HEK293 (cell line): ENCODE measurements at regions not wholly inside any gene's neighbourhood (a gene's known extent, or its start where the extent isn't known, plus 50 kb on each side); places are given as distances from the start of the nearest gene placed in this dataset.

Source experiments
- CTCF ChIA-PET: fragments of 350-600 bp; formaldehyde crosslinking; extraction: SDS; loops from one replicate; lab custom pipeline; 2021; ENCODE audit warnings: antibody characterized with exemption; lab: Yijun Ruan, JAX
- POLR2A ChIA-PET: fragments of 300-600 bp; formaldehyde crosslinking; extraction: SDS; loops from one replicate; lab custom pipeline; 2020; ENCODE audit warnings: antibody characterized with exemption, inconsistent platforms; lab: Yijun Ruan, JAX
- H3K27ac ChIP-seq: fragments of 200-500 bp; sonication (Bioruptor generic); 2 replicates; pipeline ENCODE4 v1.5.1; 2014; ENCODE audit warnings: low read depth, low read length, control low read depth, inconsistent platforms; ENCODE audit errors: extremely low read depth
- H3K36me3 ChIP-seq, 2 experiments: fragments of 200-500 bp in 1 of 2; sonication (Bioruptor generic) in 1 of 2; 1 replicate in 1 of 2; 2 replicates in 1 of 2; pipeline ENCODE4 v1.5.1; 2014 to 2017; ENCODE audit warnings: inconsistent platforms in 2 of 2, low read length in 2 of 2; ENCODE audit not compliant: control insufficient read depth in 2 of 2, insufficient read depth in 1 of 2
- H3K4me1 ChIP-seq: fragments of 200-500 bp; sonication (Bioruptor generic); 2 replicates; pipeline ENCODE4 v1.5.1; 2014; ENCODE audit warnings: mild to moderate bottlenecking, low read length, inconsistent platforms; ENCODE audit not compliant: control insufficient read depth, insufficient read depth
- H3K4me3 ChIP-seq: 2 replicates; pipeline ENCODE4 v1.5.1; 2011; ENCODE audit warnings: low read depth, mild to moderate bottlenecking, control low read depth, low read length, moderate library complexity
- H3K9me3 ChIP-seq: fragments of 200-500 bp; sonication (Bioruptor generic); 2 replicates; pipeline ENCODE4 v1.5.1; 2014; ENCODE audit warnings: low read depth, low read length, inconsistent platforms; ENCODE audit not compliant: control insufficient read depth, insufficient read depth
- BCL11A ChIP-seq: fragments of 450-650 bp; formaldehyde crosslinking; IDR thresholded peaks from 2 replicates; pipeline ENCODE4 v1.5.1; 2016; ENCODE audit warnings: low read depth, missing biosample characterization, missing genetic modification characterization
- GFI1B ChIP-seq: fragments of 450-650 bp; formaldehyde crosslinking; IDR thresholded peaks from 2 replicates; pipeline ENCODE4 v1.5.1; 2016; ENCODE audit warnings: missing biosample characterization, missing genetic modification characterization
- GLI2 ChIP-seq: fragments of 450-650 bp; formaldehyde crosslinking; IDR thresholded peaks from 2 replicates; pipeline ENCODE4; 2017; ENCODE audit warnings: missing biosample characterization, missing genetic modification characterization, low read depth, borderline replicate concordance
- IKZF3 ChIP-seq: fragments of 450-650 bp; IDR thresholded peaks from 2 replicates; pipeline ENCODE4 v1.5.0; 2018; ENCODE audit warnings: missing biosample characterization, mild to moderate bottlenecking, missing genetic modification characterization, moderate library complexity
- MZF1 ChIP-seq: fragments of 450-650 bp; formaldehyde crosslinking; IDR thresholded peaks from 2 replicates; pipeline ENCODE4 v1.5.1; 2017; ENCODE audit warnings: missing biosample characterization, missing genetic modification characterization, borderline replicate concordance
- OVOL3 ChIP-seq: fragments of 450-650 bp; formaldehyde crosslinking; IDR thresholded peaks from 2 replicates; pipeline ENCODE4 v1.5.1; 2016; ENCODE audit warnings: missing biosample characterization, missing genetic modification characterization
- ZNF140 ChIP-seq: fragments of 450-650 bp; formaldehyde crosslinking; IDR thresholded peaks from 2 replicates; pipeline ENCODE4 v1.5.1; 2016; ENCODE audit warnings: missing biosample characterization, missing genetic modification characterization
- ZNF169 ChIP-seq: fragments of 450-650 bp; formaldehyde crosslinking; IDR thresholded peaks from 2 replicates; pipeline ENCODE4 v1.5.1; 2016; ENCODE audit warnings: missing biosample characterization, missing genetic modification characterization
- ZNF23 ChIP-seq: fragments of 450-650 bp; formaldehyde crosslinking; IDR thresholded peaks from 2 replicates; pipeline ENCODE4 v1.5.1; 2016; ENCODE audit warnings: missing biosample characterization, missing genetic modification characterization, borderline replicate concordance
- ZNF239 ChIP-seq: fragments of 450-650 bp; formaldehyde crosslinking; IDR thresholded peaks from 2 replicates; pipeline ENCODE4 v1.5.1; 2016; ENCODE audit warnings: missing biosample characterization, missing genetic modification characterization
- ZNF335 ChIP-seq: fragments of 450-650 bp; formaldehyde crosslinking; conservative IDR thresholded peaks from 2 replicates; pipeline ENCODE4 v1.5.1; 2016; ENCODE audit warnings: missing biosample characterization, missing genetic modification characterization
- ZNF354C ChIP-seq: fragments of 450-650 bp; formaldehyde crosslinking; IDR thresholded peaks from 2 replicates; pipeline ENCODE4 v1.5.1; 2016; ENCODE audit warnings: missing biosample characterization, missing genetic modification characterization, low read depth, borderline replicate concordance
- ZNF48 ChIP-seq: fragments of 450-650 bp; formaldehyde crosslinking; IDR thresholded peaks from 2 replicates; pipeline ENCODE4 v1.5.1; 2016; ENCODE audit warnings: missing biosample characterization, missing genetic modification characterization
- ZNF654 ChIP-seq: fragments of 450-650 bp; formaldehyde crosslinking; IDR thresholded peaks from 2 replicates; pipeline ENCODE4 v1.5.1; 2016; ENCODE audit warnings: low read depth, missing biosample characterization, missing genetic modification characterization
- ZNF701 ChIP-seq: fragments of 450-650 bp; formaldehyde crosslinking; IDR thresholded peaks from 2 replicates; pipeline ENCODE4 v1.5.1; 2016; ENCODE audit warnings: missing biosample characterization, missing genetic modification characterization
- TF ChIP-seq, protein P1 (sequence below): fragments of 450-650 bp; formaldehyde crosslinking; IDR thresholded peaks from 2 replicates; pipeline ENCODE4 v1.5.1; 2017; ENCODE audit warnings: missing biosample characterization, missing genetic modification characterization
- TF ChIP-seq, protein P2 (sequence below): fragments of 450-650 bp; IDR thresholded peaks from 2 replicates; pipeline ENCODE4 v1.5.1; 2018; ENCODE audit warnings: missing biosample characterization, missing genetic modification characterization
- TF ChIP-seq, protein P3 (sequence below): fragments of 450-650 bp; formaldehyde crosslinking; IDR thresholded peaks from 2 replicates; pipeline ENCODE4 v1.5.1; 2016; ENCODE audit warnings: missing biosample characterization, missing genetic modification characterization, borderline replicate concordance
- TF ChIP-seq, protein P4 (sequence below): fragments of 450-650 bp; formaldehyde crosslinking; IDR thresholded peaks from 2 replicates; pipeline ENCODE4 v1.5.1; 2016; ENCODE audit warnings: missing biosample characterization, missing genetic modification characterization

DNA sequence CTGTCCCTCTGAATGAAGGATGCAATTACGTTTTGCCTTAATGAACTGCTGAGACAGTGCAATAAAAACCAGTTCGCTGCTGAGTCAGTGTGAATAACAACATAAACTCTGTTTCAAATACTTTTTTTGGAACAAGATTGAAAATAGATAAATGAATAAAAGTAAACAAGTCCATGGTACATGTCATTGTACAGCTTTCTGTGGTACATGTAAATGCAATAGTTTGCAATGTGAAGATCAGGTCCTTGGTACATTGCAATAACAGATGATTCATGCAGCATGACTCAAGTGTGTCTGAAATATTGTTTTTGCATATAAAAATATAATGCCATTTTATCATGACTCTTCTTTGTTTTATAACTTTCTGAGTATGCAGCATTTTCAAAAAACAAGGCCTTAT, 193.4 kb upstream of the PACRGL start:
- no peaks in the 10 kb centered on the region for H3K4me1 ChIP-seq
- H3K9me3 ChIP-seq, result no peaks in the 10 kb centered on the region
- no peak overlapping the region for H3K4me3 ChIP-seq
- H3K36me3 ChIP-seq, result peaks cover 0 to 20% of the 10 kb centered on the region in 2 experiments; a peak in 1 of 3 replicates
- no peak for TF ChIP-seq GLI2 (tag by site-specific recombination)
- no peak for TF ChIP-seq ZNF654 (tag by site-specific recombination)
- no peak for TF ChIP-seq MZF1 (tag by site-specific recombination)
- TF ChIP-seq ZNF169, result no peak
- TF ChIP-seq, protein P1, sequence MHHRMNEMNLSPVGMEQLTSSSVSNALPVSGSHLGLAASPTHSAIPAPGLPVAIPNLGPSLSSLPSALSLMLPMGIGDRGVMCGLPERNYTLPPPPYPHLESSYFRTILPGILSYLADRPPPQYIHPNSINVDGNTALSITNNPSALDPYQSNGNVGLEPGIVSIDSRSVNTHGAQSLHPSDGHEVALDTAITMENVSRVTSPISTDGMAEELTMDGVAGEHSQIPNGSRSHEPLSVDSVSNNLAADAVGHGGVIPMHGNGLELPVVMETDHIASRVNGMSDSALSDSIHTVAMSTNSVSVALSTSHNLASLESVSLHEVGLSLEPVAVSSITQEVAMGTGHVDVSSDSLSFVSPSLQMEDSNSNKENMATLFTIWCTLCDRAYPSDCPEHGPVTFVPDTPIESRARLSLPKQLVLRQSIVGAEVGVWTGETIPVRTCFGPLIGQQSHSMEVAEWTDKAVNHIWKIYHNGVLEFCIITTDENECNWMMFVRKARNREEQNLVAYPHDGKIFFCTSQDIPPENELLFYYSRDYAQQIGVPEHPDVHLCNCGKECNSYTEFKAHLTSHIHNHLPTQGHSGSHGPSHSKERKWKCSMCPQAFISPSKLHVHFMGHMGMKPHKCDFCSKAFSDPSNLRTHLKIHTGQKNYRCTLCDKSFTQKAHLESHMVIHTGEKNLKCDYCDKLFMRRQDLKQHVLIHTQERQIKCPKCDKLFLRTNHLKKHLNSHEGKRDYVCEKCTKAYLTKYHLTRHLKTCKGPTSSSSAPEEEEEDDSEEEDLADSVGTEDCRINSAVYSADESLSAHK (tag by site-specific recombination), result no peak
- TF ChIP-seq ZNF48, result no peak
- no peak for TF ChIP-seq OVOL3
- TF ChIP-seq IKZF3 (tag by site-specific recombination), result no peak
- no peak for TF ChIP-seq GFI1B
- no peak for TF ChIP-seq ZNF335 (tag by site-specific recombination)
- TF ChIP-seq ZNF23 (tag by site-specific recombination), result no peak
- TF ChIP-seq, protein P2, sequence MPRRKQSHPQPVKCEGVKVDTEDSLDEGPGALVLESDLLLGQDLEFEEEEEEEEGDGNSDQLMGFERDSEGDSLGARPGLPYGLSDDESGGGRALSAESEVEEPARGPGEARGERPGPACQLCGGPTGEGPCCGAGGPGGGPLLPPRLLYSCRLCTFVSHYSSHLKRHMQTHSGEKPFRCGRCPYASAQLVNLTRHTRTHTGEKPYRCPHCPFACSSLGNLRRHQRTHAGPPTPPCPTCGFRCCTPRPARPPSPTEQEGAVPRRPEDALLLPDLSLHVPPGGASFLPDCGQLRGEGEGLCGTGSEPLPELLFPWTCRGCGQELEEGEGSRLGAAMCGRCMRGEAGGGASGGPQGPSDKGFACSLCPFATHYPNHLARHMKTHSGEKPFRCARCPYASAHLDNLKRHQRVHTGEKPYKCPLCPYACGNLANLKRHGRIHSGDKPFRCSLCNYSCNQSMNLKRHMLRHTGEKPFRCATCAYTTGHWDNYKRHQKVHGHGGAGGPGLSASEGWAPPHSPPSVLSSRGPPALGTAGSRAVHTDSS (tag by site-specific recombination), result no peak
- TF ChIP-seq ZNF701 (tag by site-specific recombination), result no peak
- TF ChIP-seq, protein P3, sequence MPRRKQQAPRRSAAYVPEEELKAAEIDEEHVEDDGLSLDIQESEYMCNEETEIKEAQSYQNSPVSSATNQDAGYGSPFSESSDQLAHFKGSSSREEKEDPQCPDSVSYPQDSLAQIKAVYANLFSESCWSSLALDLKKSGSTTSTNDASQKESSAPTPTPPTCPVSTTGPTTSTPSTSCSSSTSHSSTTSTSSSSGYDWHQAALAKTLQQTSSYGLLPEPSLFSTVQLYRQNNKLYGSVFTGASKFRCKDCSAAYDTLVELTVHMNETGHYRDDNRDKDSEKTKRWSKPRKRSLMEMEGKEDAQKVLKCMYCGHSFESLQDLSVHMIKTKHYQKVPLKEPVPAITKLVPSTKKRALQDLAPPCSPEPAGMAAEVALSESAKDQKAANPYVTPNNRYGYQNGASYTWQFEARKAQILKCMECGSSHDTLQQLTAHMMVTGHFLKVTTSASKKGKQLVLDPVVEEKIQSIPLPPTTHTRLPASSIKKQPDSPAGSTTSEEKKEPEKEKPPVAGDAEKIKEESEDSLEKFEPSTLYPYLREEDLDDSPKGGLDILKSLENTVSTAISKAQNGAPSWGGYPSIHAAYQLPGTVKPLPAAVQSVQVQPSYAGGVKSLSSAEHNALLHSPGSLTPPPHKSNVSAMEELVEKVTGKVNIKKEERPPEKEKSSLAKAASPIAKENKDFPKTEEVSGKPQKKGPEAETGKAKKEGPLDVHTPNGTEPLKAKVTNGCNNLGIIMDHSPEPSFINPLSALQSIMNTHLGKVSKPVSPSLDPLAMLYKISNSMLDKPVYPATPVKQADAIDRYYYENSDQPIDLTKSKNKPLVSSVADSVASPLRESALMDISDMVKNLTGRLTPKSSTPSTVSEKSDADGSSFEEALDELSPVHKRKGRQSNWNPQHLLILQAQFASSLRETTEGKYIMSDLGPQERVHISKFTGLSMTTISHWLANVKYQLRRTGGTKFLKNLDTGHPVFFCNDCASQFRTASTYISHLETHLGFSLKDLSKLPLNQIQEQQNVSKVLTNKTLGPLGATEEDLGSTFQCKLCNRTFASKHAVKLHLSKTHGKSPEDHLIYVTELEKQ (tag by site-specific recombination), result no peak
- TF ChIP-seq BCL11A (tag by site-specific recombination), result no peak
- no peak for TF ChIP-seq ZNF239 (tag by site-specific recombination)
- TF ChIP-seq ZNF140 (tag by site-specific recombination), result no peak
- TF ChIP-seq, protein P4, sequence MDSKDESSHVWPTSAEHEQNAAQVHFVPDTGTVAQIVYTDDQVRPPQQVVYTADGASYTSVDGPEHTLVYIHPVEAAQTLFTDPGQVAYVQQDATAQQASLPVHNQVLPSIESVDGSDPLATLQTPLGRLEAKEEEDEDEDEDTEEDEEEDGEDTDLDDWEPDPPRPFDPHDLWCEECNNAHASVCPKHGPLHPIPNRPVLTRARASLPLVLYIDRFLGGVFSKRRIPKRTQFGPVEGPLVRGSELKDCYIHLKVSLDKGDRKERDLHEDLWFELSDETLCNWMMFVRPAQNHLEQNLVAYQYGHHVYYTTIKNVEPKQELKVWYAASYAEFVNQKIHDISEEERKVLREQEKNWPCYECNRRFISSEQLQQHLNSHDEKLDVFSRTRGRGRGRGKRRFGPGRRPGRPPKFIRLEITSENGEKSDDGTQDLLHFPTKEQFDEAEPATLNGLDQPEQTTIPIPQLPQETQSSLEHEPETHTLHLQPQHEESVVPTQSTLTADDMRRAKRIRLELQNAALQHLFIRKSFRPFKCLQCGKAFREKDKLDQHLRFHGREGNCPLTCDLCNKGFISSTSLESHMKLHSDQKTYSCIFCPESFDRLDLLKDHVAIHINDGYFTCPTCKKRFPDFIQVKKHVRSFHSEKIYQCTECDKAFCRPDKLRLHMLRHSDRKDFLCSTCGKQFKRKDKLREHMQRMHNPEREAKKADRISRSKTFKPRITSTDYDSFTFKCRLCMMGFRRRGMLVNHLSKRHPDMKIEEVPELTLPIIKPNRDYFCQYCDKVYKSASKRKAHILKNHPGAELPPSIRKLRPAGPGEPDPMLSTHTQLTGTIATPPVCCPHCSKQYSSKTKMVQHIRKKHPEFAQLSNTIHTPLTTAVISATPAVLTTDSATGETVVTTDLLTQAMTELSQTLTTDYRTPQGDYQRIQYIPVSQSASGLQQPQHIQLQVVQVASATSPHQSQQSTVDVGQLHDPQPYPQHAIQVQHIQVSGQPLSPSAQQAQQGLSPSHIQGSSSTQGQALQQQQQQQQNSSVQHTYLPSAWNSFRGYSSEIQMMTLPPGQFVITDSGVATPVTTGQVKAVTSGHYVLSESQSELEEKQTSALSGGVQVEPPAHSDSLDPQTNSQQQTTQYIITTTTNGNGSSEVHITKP (tag by site-specific recombination), result no peak
- TF ChIP-seq ZNF354C, result no peak
- TF ChIP-seq, all 188 proteins: peak for 0
- no peak overlapping the region for H3K27ac ChIP-seq
- CTCF ChIA-PET, result no interaction called here
- POLR2A ChIA-PET, result no interaction called here
